ENCODE measurements at regions not wholly inside any gene's neighbourhood (a gene's known extent, or its start where the extent isn't known, plus 50 kb on each side); places are given as distances from the start of the nearest gene placed in this dataset.
A peak's percentile ranks its signal among the peaks of the same experiment; 100 is the strongest.
"Not testable (repeated sequence)": the region's sequence is repeated elsewhere in the genome, so short reads cannot be mapped to it uniquely, and the experiment has no call there.

GRCh38 chr2:185510060-185510459 is 228.5 kb upstream of the FSIP2 start:
- no peak for DNase-seq

GRCh38 chr2:185511925-185512324 is 226.7 kb upstream of the FSIP2 start:
- no peak for DNase-seq

- DNase-seq, result no peak
Measured at GRCh38 chr2:185522472-185522871, 216.1 kb upstream of the FSIP2 start.

GRCh38 chr2:185524242-185524641 is 214.4 kb upstream of the FSIP2 start:
- not testable (repeated sequence) for DNase-seq

- no peak for DNase-seq
Measured at GRCh38 chr2:185526161-185526560, 212.4 kb upstream of the FSIP2 start.

- DNase-seq, result no peak
Measured at GRCh38 chr2:185531721-185532120, 206.9 kb upstream of the FSIP2 start.

GRCh38 chr2:185537689-185538088 is 200.9 kb upstream of the FSIP2 start:
- DNase-seq, result no peak

GRCh38 chr2:185567196-185567595 is 171.4 kb upstream of the FSIP2 start:
- no peak for DNase-seq

GRCh38 chr2:185567940-185568339 is 170.7 kb upstream of the FSIP2 start:
- DNase-seq, result no peak

- no peak for DNase-seq
Measured at GRCh38 chr2:185578322-185578721, 160.3 kb upstream of the FSIP2 start.

GRCh38 chr2:185583058-185583816 is 155.4 kb upstream of the FSIP2 start:
- DNase-seq, result no peak

GRCh38 chr2:185585165-185585564 is 153.4 kb upstream of the FSIP2 start:
- DNase-seq, result not testable (repeated sequence)

GRCh38 chr2:185591276-185591675 is 147.3 kb upstream of the FSIP2 start:
- not testable (repeated sequence) for DNase-seq

- no peak for DNase-seq
Measured at GRCh38 chr2:185607945-185608344, 130.7 kb upstream of the FSIP2 start.

GRCh38 chr2:185608799-185609198 is 129.8 kb upstream of the FSIP2 start:
- no peak for DNase-seq

GRCh38 chr2:185610301-185610700 is 128.3 kb upstream of the FSIP2 start:
- DNase-seq, result no peak

- no peak for DNase-seq
Measured at GRCh38 chr2:185618625-185619024, 120.0 kb upstream of the FSIP2 start.

GRCh38 chr2:185625604-185626003 is 113.0 kb upstream of the FSIP2 start:
- no peak for DNase-seq

GRCh38 chr2:185628985-185629384 is 109.6 kb upstream of the FSIP2 start:
- DNase-seq, result no peak

- DNase-seq, result no peak
Measured at GRCh38 chr2:185633621-185634020, 105.0 kb upstream of the FSIP2 start.

- DNase-seq, result no peak
Measured at GRCh38 chr2:185638771-185639170, 99.8 kb upstream of the FSIP2 start.

- no peak for DNase-seq
Measured at GRCh38 chr2:185640588-185640987, 98.0 kb upstream of the FSIP2 start.

- DNase-seq, result peak; percentile 22
Measured at GRCh38 chr2:185643434-185643833, 95.2 kb upstream of the FSIP2 start.

GRCh38 chr2:185644828-185645227 is 93.8 kb upstream of the FSIP2 start:
- peak; percentile 24 for DNase-seq

Data from left kidney (tissue), 1 donor.